ENCODE measurements at regions not wholly inside any gene's neighbourhood (a gene's known extent, or its start where the extent isn't known, plus 50 kb on each side); places are given as distances from the start of the nearest gene placed in this dataset.

DNA sequence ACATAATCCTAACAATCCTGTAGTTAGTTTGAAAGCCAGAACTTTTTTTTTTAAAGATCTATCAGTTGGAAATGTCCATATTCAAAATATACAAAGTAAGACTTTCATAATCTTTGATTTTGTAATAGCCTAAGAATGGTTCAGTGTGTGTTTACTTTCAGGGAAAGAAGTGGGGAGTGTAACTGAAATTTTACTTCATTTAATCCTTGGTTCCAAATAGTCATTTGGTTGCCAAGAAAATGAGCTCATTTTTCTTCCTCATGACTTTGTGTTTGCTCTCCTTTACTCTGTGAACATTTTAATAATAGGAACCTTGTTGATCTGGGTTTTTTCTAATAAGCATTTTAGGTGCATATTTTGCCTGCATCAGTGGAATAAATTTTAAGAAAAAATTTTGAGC, 278.8 kb downstream of the SLITRK6 start:
- TF ChIP-seq, protein P1, sequence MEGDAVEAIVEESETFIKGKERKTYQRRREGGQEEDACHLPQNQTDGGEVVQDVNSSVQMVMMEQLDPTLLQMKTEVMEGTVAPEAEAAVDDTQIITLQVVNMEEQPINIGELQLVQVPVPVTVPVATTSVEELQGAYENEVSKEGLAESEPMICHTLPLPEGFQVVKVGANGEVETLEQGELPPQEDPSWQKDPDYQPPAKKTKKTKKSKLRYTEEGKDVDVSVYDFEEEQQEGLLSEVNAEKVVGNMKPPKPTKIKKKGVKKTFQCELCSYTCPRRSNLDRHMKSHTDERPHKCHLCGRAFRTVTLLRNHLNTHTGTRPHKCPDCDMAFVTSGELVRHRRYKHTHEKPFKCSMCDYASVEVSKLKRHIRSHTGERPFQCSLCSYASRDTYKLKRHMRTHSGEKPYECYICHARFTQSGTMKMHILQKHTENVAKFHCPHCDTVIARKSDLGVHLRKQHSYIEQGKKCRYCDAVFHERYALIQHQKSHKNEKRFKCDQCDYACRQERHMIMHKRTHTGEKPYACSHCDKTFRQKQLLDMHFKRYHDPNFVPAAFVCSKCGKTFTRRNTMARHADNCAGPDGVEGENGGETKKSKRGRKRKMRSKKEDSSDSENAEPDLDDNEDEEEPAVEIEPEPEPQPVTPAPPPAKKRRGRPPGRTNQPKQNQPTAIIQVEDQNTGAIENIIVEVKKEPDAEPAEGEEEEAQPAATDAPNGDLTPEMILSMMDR (IDR thresholded peaks at IDR 0.05; ENCODE audit: borderline replicate concordance, extremely low read depth, low read length, poor library complexity, severe bottlenecking) = no peak
- no peak for TF ChIP-seq EZH2 (IDR thresholded peaks at IDR 0.05; ENCODE audit: borderline replicate concordance, low read depth, low read length, severe bottlenecking)
